H1 (cell line): ENCODE measurements at regions not wholly inside any gene's neighbourhood (a gene's known extent, or its start where the extent isn't known, plus 50 kb on each side); places are given as distances from the start of the nearest gene placed in this dataset.

Source experiments
- CTCF ChIA-PET: fragments of 300-600 bp; sonication (Branson Sonifier 250); formaldehyde crosslinking; loops from one replicate; lab custom pipeline; 2021; ENCODE audit not compliant: partially characterized antibody; lab: Charles Lee
- POLR2A ChIA-PET: fragments of 300-600 bp; sonication (Branson Sonifier 250); formaldehyde crosslinking; loops from one replicate; lab custom pipeline; 2021; ENCODE audit warnings: inconsistent platforms; ENCODE audit not compliant: partially characterized antibody; lab: Charles Lee
- DNase-seq, 2 experiments: peaks; one replicate each; pipeline versions ENCODE4 v3.0.0 to v3.0.0-alpha.2; 2010 to 2022; ENCODE audit warnings: low spot score in 2 of 2, low read depth in 1 of 2, mixed read lengths in 1 of 2
- FAIRE-seq: peaks from 2 replicates; lab custom pipeline; 2011; peaks lifted over from hg19 to GRCh38; lab: Jason Lieb, UNC
- H2AFZ ChIP-seq: 2 replicates; pipeline ENCODE4 v1.8.1; 2012; ENCODE audit warnings: low read length, inconsistent platforms
- H2AK5ac ChIP-seq: 2 replicates; pipeline ENCODE4 v1.6.1; 2013; ENCODE audit warnings: low read depth, low read length
- H2BK120ac ChIP-seq: replicated peaks from 2 replicates; pipeline ENCODE3; 2013; ENCODE audit warnings: low read depth, low read length, inconsistent platforms
- H2BK12ac ChIP-seq: 2 replicates; pipeline ENCODE4 v1.6.1; 2013; ENCODE audit warnings: low read depth, low read length
- H2BK15ac ChIP-seq: 2 replicates; pipeline ENCODE4 v1.6.1; 2013; ENCODE audit warnings: low read length
- H2BK20ac ChIP-seq: 2 replicates; pipeline ENCODE4 v1.6.1; 2013; ENCODE audit warnings: low read length
- H2BK5ac ChIP-seq: 2 replicates; pipeline ENCODE4 v1.6.1; 2013; ENCODE audit warnings: low read depth, low read length
- H3K14ac ChIP-seq: 2 replicates; pipeline ENCODE4 v1.6.1; 2013; ENCODE audit warnings: inconsistent platforms; ENCODE audit not compliant: insufficient read length
- H3K18ac ChIP-seq: 2 replicates; pipeline ENCODE4 v1.6.1; 2013; ENCODE audit warnings: low read length; ENCODE audit errors: extremely low read depth
- H3K23ac ChIP-seq: 2 replicates; pipeline ENCODE4 v1.6.1; 2013; ENCODE audit warnings: inconsistent platforms; ENCODE audit not compliant: insufficient read length
- H3K23me2 ChIP-seq: 2 replicates; pipeline ENCODE4 v1.6.1; 2013; ENCODE audit warnings: low read depth, low read length
- H3K27ac ChIP-seq: 2 replicates; pipeline ENCODE4 v1.6.1; 2011; ENCODE audit warnings: low read depth, low read length, inconsistent platforms
- H3K27me3 ChIP-seq, 4 experiments: replicated peaks in 1 of 4; 1 replicate in 1 of 4; 2 replicates in 3 of 4; pipeline versions ENCODE4 v1.6.1 to v1.8.1; 2011 to 2013; ENCODE audit warnings: low read length in 3 of 4, mild to moderate bottlenecking in 3 of 4, inconsistent platforms in 2 of 4, mixed read lengths in 2 of 4, moderate library complexity in 1 of 4; ENCODE audit not compliant: control insufficient read depth in 3 of 4, insufficient read depth in 3 of 4; ENCODE audit errors: extremely low read depth in 1 of 4
- H3K36me3 ChIP-seq, 4 experiments: 2 replicates each; pipeline versions ENCODE4 v1.6.1 to v1.8.1; 2011 to 2013; ENCODE audit warnings: mild to moderate bottlenecking in 4 of 4, low read length in 3 of 4, moderate library complexity in 2 of 4, control low read depth in 1 of 4, inconsistent platforms in 1 of 4; ENCODE audit not compliant: insufficient read depth in 4 of 4, control insufficient read depth in 2 of 4
- H3K4ac ChIP-seq: replicated peaks from 2 replicates; pipeline ENCODE3; 2013; ENCODE audit warnings: low read length, low read depth, mixed read lengths, inconsistent platforms; ENCODE audit not compliant: insufficient read length
- H3K4me1 ChIP-seq, 4 experiments: replicated peaks in 1 of 4; 1 replicate in 1 of 4; 2 replicates in 3 of 4; pipeline versions ENCODE4 v1.6.1 to v1.8.1; 2011 to 2013; ENCODE audit warnings: low read length in 3 of 4, inconsistent platforms in 2 of 4, mixed read lengths in 1 of 4; ENCODE audit not compliant: insufficient read depth in 4 of 4, control insufficient read depth in 3 of 4
- H3K4me2 ChIP-seq, 2 experiments: 2 replicates each; pipeline versions ENCODE4 v1.6.1 to v1.8.1; 2011 to 2013; ENCODE audit warnings: low read depth in 2 of 2, low read length in 2 of 2, control low read depth in 1 of 2, inconsistent platforms in 1 of 2, mild to moderate bottlenecking in 1 of 2; ENCODE audit not compliant: insufficient read depth in 1 of 2
- H3K4me3 ChIP-seq, 4 experiments: fragments of 200-600, 300-600 bp in 1 of 4; sonication (generic), shearing (Covaris generic), sonication (Bioruptor Twin) in 1 of 4; 2 replicates each; pipeline versions ENCODE4 v1.5.1 to v1.8.1; 2011 to 2016; ENCODE audit warnings: low read length in 4 of 4, low read depth in 3 of 4, control low read depth in 2 of 4, inconsistent platforms in 2 of 4, mild to moderate bottlenecking in 2 of 4, mixed read lengths in 1 of 4, moderate library complexity in 1 of 4; ENCODE audit not compliant: insufficient read depth in 2 of 4; ENCODE audit errors: extremely low read depth in 1 of 4
- H3K56ac ChIP-seq: replicated peaks from 2 replicates; pipeline ENCODE3; 2013; ENCODE audit warnings: low read depth, mild to moderate bottlenecking, mixed read lengths, low read length, inconsistent platforms; ENCODE audit not compliant: insufficient read length
- H3K79me1 ChIP-seq: 2 replicates; pipeline ENCODE4 v1.6.1; 2013; ENCODE audit warnings: low read depth, low read length, control low read depth
- H3K79me2 ChIP-seq, 2 experiments: 2 replicates each; pipeline versions ENCODE4 v1.6.1 to v1.8.1; 2012 to 2013; ENCODE audit warnings: low read length in 2 of 2, mild to moderate bottlenecking in 2 of 2, inconsistent platforms in 1 of 2; ENCODE audit not compliant: insufficient read depth in 2 of 2, control insufficient read depth in 1 of 2
- H3K9ac ChIP-seq, 4 experiments: replicated peaks in 1 of 4; 1 replicate in 1 of 4; 2 replicates in 3 of 4; pipeline versions ENCODE4 v1.6.1 to v1.8.1; 2011 to 2013; ENCODE audit warnings: low read depth in 3 of 4, low read length in 3 of 4, control low read depth in 2 of 4, mild to moderate bottlenecking in 2 of 4, moderate library complexity in 2 of 4, inconsistent platforms in 1 of 4; ENCODE audit errors: extremely low read depth in 1 of 4
- H3K9me3 ChIP-seq, 2 experiments: 2 replicates each; pipeline versions ENCODE4 v1.6.1 to v1.8.1; 2012 to 2013; ENCODE audit warnings: mild to moderate bottlenecking in 2 of 2, moderate library complexity in 2 of 2, control low read depth in 1 of 2, inconsistent platforms in 1 of 2, low read depth in 1 of 2, low read length in 1 of 2, mixed read lengths in 1 of 2; ENCODE audit not compliant: insufficient read depth in 2 of 2
- H4K20me1 ChIP-seq, 2 experiments: replicated peaks in 1 of 2; 2 replicates each; pipeline versions ENCODE3 to v1.8.1; 2011 to 2013; ENCODE audit warnings: inconsistent platforms in 2 of 2, low read length in 2 of 2, mild to moderate bottlenecking in 1 of 2; ENCODE audit not compliant: insufficient read depth in 2 of 2, control insufficient read depth in 1 of 2
- H4K5ac ChIP-seq: 2 replicates; pipeline ENCODE4 v1.6.1; 2013; ENCODE audit warnings: low read length, low read depth, mixed read lengths, inconsistent platforms; ENCODE audit not compliant: insufficient read length
- H4K8ac ChIP-seq: 2 replicates; pipeline ENCODE4 v1.8.0; 2013; ENCODE audit warnings: mild to moderate bottlenecking, moderate library complexity, low read length, inconsistent platforms; ENCODE audit not compliant: insufficient read depth; ENCODE audit errors: extremely low read depth
- H4K91ac ChIP-seq: replicated peaks from 2 replicates; pipeline ENCODE3; 2013; ENCODE audit warnings: low read length, mixed read lengths, inconsistent platforms; ENCODE audit not compliant: insufficient read length
- ASH2L ChIP-seq: fragments of 200-600, 300-600 bp; sonication (generic); IDR thresholded peaks from one replicate; pipeline ENCODE4 v1.7.1; 2017; ENCODE audit warnings: low read length
- CBX5 ChIP-seq: fragments of 300-800, 300-1000 bp; sonication (generic); IDR thresholded peaks from 2 replicates; pipeline ENCODE4 v1.7.1; 2016; ENCODE audit warnings: antibody characterized with exemption, low read length, low read depth
- CEBPB ChIP-seq: IDR thresholded peaks from 2 replicates; pipeline ENCODE4 v1.6.1; 2012; ENCODE audit warnings: low read depth, low read length
- CHD1 ChIP-seq: IDR thresholded peaks from 2 replicates; pipeline ENCODE4 v1.6.1; 2012; ENCODE audit warnings: low read depth, low read length, improper control_type of control experiment
- CREB1 ChIP-seq: IDR thresholded peaks from 2 replicates; pipeline ENCODE4 v1.6.1; 2012; ENCODE audit warnings: inconsistent platforms
- EP300 ChIP-seq, 2 experiments: IDR thresholded peaks; 1 replicate in 1 of 2; 2 replicates in 1 of 2; pipeline ENCODE4 v1.6.1; 2011 to 2012; ENCODE audit warnings: low read depth in 2 of 2, low read length in 2 of 2, mild to moderate bottlenecking in 2 of 2, borderline replicate concordance in 1 of 2, inconsistent platforms in 1 of 2, moderate library complexity in 1 of 2
- GTF2F1 ChIP-seq: IDR thresholded peaks from 2 replicates; pipeline ENCODE4 v1.6.1; 2012; ENCODE audit warnings: low read depth, low read length, improper control_type of control experiment, borderline replicate concordance
- HDAC6 ChIP-seq: IDR thresholded peaks from one replicate; pipeline ENCODE4 v1.7.1; 2012; ENCODE audit warnings: low read depth, mild to moderate bottlenecking, inconsistent platforms, low read length, moderate library complexity
- MAX ChIP-seq: IDR thresholded peaks from 2 replicates; pipeline ENCODE4 v1.6.1; 2012; ENCODE audit warnings: inconsistent platforms
- NANOG ChIP-seq: IDR thresholded peaks from 2 replicates; pipeline ENCODE4 v1.6.1; 2011; ENCODE audit warnings: low read length, low read depth, mild to moderate bottlenecking, inconsistent platforms; ENCODE audit not compliant: insufficient read depth, poor library complexity, severe bottlenecking
- RAD21 ChIP-seq, 2 experiments: IDR thresholded peaks in 1 of 2; conservative IDR thresholded peaks in 1 of 2; 2 replicates each; pipeline ENCODE4 v1.6.1; 2011; ENCODE audit warnings: low read depth in 2 of 2, low read length in 2 of 2, improper control_type of control experiment in 1 of 2, inconsistent platforms in 1 of 2, mild to moderate bottlenecking in 1 of 2, moderate library complexity in 1 of 2
- RBBP5 ChIP-seq: IDR thresholded peaks from 2 replicates; pipeline ENCODE4 v1.7.1; 2012; ENCODE audit warnings: low read depth, mild to moderate bottlenecking, inconsistent platforms, low read length, moderate library complexity, borderline replicate concordance
- RXRA ChIP-seq: IDR thresholded peaks from 2 replicates; pipeline ENCODE4 v1.6.1; 2011; ENCODE audit warnings: low read depth, mild to moderate bottlenecking, low read length, moderate library complexity; ENCODE audit not compliant: insufficient read depth
- SRF ChIP-seq: IDR thresholded peaks from 2 replicates; pipeline ENCODE4 v1.6.1; 2011; ENCODE audit warnings: mild to moderate bottlenecking, low read depth, low read length, moderate library complexity
- TBP ChIP-seq: IDR thresholded peaks from 2 replicates; pipeline ENCODE4 v1.6.1; 2011; ENCODE audit warnings: low read depth, low read length, improper control_type of control experiment
- WGBS, 2 experiments: shearing (Covaris generic) in 1 of 2; methylation state at CpG; one replicate each; pipeline versions ENCODE4 v1.1.6 to v1.1.7; 2013 to 2015; ENCODE audit warnings: low lambda C conversion rate in 2 of 2, mixed read lengths in 2 of 2, inconsistent platforms in 1 of 2, low coverage in 1 of 2, missing lambda C conversion rate in 1 of 2; ENCODE audit not compliant: insufficient replicate concordance in 2 of 2, insufficient coverage in 1 of 2, insufficient read length in 1 of 2; ENCODE audit errors: extremely low coverage in 1 of 2, missing lambda C conversion rate in 1 of 2; 5-methylcytosine and 5-hydroxymethylcytosine counted together

- no peak overlapping the region for H4K8ac ChIP-seq
- no peak overlapping the region for H2AK5ac ChIP-seq
- no peaks in the 10 kb centered on the region for H3K79me2 ChIP-seq
- H3K4me1 ChIP-seq = no peaks in the 10 kb centered on the region
- H3K4ac ChIP-seq = no peak overlapping the region
- H3K18ac ChIP-seq = no peak overlapping the region
- no peak overlapping the region for H3K27ac ChIP-seq
- H3K9ac ChIP-seq = no peak overlapping the region
- H2BK5ac ChIP-seq = no peak overlapping the region
- H2BK20ac ChIP-seq = no peak overlapping the region
- no peak overlapping the region for H2BK15ac ChIP-seq
- H3K4me3 ChIP-seq = no peak overlapping the region
- no peaks in the 10 kb centered on the region for H3K36me3 ChIP-seq
- H2BK120ac ChIP-seq = no peak overlapping the region
- 94% methylated on average over 3 of the region's 3 CpGs; no CpG with 5 or more reads in 1 of the 2 experiments for WGBS, 2 experiments
- TF ChIP-seq NANOG = no peak
- TF ChIP-seq HDAC6 = no peak
- no peak for TF ChIP-seq CEBPB
- TF ChIP-seq CHD1 = no peak
- TF ChIP-seq ASH2L = no peak
- TF ChIP-seq MAX = no peak
- no peak for TF ChIP-seq CBX5
- no peak for TF ChIP-seq GTF2F1
- TF ChIP-seq TBP = no peak
- TF ChIP-seq RAD21 (IDR thresholded peaks at IDR 0.05 in 1 of 2, conservative IDR thresholded peaks at IDR 0.05 in 1 of 2; ENCODE audit: low read depth in 2 of 2, low read length in 2 of 2) = no peak
- TF ChIP-seq RXRA = no peak
- TF ChIP-seq RBBP5 = no peak
- TF ChIP-seq SRF = no peak
- no peak for TF ChIP-seq EP300 (IDR thresholded peaks at IDR 0.05; ENCODE audit: borderline replicate concordance in 1 of 2, low read depth in 2 of 2, low read length in 2 of 2)
- TF ChIP-seq CREB1 = no peak
- TF ChIP-seq, all 59 proteins: peak for 0
- Histone ChIP-seq H3K27me3 (no peaks in the 10 kb centered on the region), H3K9me3 (no peaks in the 10 kb centered on the region; a peak in 1 of 4 replicates), H3K23me2 (no peaks in the 10 kb centered on the region), H3K23ac (no peak overlapping the region), H4K5ac (no peak overlapping the region), H4K20me1 (no peaks in the 10 kb centered on the region), H4K91ac (no peak overlapping the region), H3K79me1 (no peaks in the 10 kb centered on the region), H2BK12ac (no peak overlapping the region), H3K4me2 (no peak overlapping the region), H3K56ac (no peak overlapping the region), H3K14ac (no peak overlapping the region), H2AFZ (no peak overlapping the region)
- POLR2A ChIA-PET = no interaction called here
- DNase-seq = no peak
- FAIRE-seq = no peak
- CTCF ChIA-PET = interaction anchor here (0.7 kb wide), 1 partner anchor 33 kb away, joined by 3 read pairs; no protein-coding TSS in a partner anchor
Measured at GRCh38 chr20:55561259-55561658, 444.1 kb downstream of the CBLN4 start.
